ENCODE measurements at regions not wholly inside any gene's neighbourhood (a gene's known extent, or its start where the extent isn't known, plus 50 kb on each side); places are given as distances from the start of the nearest gene placed in this dataset.
"Not testable (repeated sequence)": the region's sequence is repeated elsewhere in the genome, so short reads cannot be mapped to it uniquely, and the experiment has no call there.

DNA sequence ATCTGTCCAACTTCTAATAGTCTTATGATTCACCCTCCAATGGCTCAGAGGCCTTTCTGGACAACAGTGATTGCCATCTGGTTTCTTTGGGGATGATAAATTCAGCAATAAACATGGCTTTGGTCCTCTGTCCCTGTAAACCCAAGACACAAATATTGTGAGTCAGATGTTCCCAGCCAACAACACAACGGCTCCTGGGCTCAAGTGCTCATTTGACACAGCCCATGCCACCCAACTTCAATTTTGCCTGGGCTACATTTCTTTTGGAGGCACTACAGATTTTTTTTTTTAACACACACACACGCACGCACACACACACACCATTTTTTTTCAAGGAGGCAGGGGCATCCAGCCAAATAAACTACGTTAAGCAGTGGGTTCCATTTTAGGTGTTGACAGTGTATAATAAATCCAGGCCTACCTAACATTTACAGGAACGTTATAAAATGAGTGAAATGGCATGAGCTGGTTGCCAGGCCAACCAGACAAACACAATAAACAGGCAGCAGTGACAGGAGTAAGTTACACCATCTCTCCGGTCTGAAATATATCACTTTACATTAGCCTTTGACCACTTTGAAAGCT is 939.9 kb upstream of the SOX9 start:
- DNase-seq = no peak

DNA sequence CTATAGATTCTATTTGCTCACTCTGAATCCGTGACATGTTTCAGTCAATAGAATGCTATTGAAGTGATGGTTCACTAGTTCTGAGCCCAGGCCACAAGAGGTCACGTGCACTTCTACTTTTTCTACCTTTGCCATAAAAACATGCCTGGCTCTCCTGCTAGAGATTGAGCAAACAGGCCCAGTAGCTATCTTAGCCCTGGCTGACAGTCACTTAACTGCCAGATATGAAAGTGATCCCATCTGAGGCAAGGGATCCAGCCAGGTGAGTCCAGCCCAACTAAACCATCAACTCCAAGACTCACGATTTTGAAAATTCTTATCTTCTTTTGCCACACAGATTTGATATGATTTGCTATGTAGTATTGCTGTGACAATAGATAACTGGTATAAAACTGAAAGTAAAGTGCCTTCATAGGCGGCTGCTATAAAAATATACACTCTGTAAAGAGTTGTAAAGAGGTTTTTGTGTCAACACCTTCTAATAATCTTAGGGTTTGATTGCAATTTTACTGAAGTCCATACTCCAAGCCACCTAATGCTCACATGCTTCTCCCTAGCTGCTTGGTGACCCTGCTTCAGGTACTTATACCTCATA is 937.7 kb upstream of the SOX9 start:
- no peak for DNase-seq

DNA sequence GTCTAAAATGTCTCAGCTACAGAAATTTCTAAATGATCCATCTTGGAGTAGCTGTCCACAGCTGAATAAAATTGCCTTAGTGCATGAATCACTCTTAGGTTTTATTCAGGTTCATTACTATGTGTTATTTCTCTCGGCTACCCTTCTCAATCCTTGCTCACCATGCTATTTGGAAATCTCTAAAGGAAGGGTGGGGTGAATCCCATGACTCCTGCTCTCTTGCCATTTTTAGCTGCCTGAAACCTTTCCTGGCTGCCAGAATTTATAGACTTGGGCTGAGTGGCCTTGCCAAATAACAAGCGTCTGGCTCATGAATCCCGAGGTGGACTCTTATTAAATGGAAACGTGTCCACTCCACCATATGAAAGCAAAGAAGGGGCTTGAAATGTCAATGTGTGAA is 936.1 kb upstream of the SOX9 start:
- DNase-seq = no peak

DNA sequence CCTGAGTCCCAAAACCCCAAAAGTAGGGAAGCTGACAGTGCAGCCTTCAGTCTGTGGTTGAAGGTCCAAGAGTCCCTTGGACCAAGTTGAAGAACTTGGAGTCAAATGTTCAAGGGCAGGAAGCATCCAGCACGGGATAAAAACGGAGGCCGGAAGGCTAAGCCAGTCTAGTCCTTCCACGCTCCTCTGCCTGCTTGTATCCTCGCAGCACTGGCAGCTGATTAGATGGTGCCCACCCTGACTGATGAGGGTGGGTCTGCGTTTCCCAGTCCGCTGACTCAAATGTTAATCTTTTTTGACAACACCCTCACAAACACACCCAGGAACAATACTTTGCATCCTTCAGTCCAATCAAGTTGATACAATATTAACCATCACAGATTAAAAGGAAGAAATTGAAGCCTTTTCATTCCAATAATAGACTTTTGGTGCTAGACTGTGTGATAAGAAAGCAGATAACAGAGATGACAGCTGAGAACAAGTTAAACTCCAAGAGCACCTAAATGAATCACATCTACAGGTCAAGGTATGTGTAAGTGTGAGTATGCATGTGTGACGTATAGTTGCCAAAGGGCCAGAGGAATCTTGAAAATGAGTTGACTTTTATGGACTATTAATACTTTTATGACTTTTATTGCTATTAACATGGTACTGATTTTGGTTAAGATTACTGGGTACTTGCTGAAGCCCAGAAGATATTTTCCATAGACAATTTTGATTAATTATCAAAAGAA is 933.5 kb upstream of the SOX9 start:
- DNase-seq = no peak

DNA sequence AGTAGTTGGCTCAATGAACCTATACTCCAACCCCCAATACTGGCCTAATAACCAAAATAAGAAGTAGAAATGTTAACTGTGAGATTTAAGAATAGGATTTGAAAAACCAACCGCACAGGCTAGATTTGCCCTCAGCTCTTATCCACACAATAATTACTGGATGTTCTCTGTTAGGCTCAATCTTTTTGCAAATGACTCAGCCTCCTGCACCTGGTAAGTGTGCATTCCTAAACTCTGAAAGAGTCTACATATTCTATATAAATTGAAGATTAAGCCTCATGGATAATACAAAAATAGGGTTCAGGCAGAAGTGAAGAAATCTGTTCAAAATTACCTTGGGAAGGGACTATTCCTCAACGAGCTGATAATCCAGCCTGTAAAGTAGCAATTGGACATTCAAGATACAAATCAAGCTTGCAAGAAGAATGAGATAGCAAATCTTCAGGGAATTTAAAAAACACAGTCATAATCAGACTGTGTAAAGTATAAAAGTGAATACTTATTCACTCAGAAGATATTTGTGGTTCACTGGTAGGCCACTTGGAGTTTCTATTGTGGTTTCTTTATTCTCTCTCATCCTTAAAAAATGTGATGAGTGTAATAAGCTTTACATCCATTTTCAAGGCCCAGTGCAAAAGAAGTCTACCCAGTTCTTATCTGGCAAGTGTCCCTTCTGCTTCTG is 931.9 kb upstream of the SOX9 start:
- DNase-seq = no peak

DNA sequence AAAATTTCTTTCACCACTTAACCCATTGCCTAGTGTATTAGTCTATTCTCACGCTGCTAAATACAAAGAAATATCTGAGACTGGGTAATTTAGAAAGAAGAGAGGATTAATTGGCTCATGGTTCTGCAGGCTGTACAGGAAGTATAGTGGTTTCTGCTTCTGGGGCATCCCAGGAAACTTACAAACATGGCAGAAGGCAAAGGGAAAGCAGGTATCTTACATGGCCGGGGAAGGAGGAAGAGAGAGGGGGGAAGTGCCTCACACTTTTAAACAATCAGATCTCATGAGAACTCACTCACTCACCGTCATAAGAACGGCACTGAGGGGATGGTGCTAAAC is 931.4 kb upstream of the SOX9 start:
- DNase-seq = no peak

DNA sequence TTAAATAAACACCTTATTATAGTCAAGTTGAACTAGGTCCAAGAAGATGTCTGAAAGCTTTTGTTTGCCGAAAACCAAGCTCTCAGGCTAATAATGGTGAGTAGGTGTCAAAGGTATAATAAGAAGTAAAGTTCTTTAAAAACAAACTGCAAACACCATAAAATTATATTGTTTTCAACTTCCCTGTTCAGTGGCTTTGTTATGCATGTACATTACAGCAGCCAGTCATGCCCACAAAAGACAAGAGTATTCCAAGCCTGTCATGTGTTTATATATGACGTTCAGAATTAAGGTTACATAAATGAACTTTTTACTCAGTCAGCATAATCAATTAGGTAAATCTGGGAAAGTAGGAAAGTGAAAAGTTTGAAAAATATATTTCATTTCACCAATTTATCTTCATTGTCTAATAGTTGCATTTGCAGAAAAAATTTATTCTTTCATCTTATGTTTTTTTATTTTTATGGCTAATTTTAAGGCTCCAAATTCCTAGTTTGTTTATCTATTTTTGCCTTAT is 928.7 kb upstream of the SOX9 start:
- no peak for DNase-seq

DNA sequence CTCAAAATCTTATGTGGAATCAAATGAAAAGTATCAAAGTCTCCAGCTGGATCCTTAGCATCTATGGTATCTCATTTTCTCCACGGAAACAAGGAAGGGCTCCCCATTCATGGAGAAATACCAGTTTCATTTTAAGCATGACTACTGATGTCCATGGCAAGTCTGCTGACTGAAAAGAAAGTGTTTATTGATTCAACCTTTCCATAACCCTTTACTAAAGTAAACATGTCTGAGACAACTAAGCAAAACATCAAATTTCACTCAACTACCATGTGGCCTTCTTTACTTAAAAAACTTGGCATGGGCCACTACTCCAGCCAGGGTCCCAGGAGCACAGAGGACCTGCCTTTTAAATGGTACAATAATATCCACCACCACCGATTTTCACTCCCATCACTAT is 928.0 kb upstream of the SOX9 start:
- no peak for DNase-seq

DNA sequence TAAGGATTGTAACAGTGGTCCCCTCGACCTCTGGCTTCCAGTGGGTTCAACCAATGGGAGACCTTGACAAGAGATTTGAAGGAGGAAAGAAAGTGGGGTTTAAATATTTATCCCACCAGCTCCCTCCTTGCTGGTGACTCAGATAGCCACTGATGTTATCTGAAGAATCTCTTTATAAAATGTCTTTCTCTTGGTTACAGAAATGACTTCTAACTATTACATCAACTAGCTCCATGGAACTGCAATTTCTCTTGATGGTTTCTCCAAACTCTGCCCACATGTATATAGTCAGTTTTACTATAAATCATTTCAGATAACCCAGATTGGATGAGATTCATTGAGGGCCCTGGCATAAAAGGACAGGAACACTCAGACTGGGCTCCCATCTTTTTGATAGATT is 920.2 kb upstream of the SOX9 start:
- no peak for DNase-seq

DNA sequence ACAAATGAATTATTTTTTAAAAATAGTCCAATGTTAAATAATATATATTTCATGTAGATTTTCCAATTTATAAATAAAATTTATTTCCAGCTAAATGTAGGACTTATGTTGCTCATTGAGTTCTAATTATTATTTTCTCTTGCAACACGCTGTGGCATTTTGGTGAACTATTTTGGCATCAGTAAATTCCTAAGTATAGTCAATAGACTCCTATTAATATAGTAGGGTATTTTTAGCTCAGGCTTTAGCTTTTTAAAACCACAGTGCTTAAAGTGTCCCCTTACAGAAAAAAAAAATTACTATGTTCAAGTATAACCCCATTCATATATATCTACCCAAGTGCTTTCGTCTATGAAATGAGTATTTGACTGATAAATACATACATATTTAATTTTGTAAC is 919.2 kb upstream of the SOX9 start:
- DNase-seq = no peak

DNA sequence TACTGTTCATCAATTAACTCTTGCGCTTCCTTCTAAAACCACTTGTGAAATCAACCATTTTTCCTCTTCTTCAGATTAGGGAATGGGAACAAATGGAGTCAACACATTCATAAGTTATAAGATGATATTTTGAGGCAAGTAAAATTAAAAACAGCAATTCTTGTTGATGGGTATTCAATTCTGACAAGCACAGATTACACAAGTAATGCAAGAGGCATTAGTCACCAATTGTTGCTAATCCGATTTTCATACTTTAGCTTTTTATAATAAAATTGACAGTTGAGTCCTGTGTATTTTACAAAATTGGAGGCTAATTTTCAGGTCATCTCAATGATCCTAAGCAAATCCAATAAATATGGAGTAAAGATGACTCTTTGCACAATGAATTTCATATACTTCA is 918.4 kb upstream of the SOX9 start:
- DNase-seq = no peak

DNA sequence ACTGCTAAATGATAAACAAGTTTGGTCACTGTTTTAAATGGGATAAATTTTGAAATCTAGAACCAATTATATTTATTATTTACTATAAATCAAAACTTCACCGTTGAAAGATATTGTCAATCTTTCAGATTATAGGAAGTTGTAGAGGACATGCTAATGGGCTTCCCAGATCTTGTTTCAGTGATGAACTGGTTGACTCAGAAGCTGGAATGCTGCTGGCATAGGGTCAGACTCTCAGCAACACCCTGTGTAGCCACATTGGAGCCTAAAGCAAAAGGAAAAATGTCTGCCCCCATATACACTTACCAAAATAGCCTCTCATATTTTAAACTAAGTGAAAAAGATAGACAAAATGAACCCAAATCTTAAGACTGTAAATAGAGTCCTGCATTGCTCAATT is 916.9 kb upstream of the SOX9 start:
- no peak for DNase-seq

DNA sequence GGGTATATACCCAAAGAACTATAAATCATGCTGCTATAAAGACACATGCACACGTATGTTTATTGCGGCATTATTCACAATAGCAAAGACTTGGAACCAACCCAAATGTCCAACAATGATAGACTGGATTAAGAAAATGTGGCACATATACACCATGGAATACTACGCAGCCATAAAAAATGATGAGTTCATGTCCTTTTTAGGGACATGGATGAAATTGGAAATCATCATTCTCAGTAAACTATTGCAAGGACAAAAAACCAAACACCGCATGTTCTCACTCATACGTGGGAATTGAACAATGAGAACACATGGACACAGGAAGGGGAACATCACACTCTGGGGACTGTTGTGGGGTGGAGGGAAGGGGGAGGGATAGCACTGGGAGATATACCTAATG is 914.9 kb upstream of the SOX9 start:
- not testable (repeated sequence) for DNase-seq

DNA sequence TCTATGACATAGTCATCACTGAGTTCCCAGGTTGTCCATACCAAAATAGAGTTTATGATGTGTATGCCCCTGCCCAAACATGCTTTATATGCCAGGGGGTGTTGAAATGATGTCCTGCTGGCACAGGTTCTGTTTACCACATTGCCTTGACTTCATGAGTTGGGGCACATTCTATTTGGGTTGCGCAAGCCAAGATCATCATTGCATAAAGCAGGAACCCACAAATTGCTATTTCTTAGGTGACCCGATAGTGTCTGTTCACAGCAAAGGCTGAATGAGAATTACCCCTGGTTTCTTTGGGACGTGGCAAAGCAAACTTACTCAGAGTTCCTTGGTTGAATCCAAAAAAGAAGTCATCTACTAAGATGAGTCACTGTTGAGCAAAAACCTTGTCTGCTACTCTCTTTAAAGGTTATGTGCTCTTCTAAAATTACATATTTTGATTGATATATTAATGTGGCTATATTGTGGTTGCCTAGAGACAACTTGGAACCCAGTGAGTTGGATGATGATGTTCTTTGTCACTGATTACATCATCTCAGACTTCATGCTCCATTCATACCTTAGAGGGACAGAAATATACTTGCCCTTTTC is 912.6 kb upstream of the SOX9 start:
- no peak for DNase-seq

DNA sequence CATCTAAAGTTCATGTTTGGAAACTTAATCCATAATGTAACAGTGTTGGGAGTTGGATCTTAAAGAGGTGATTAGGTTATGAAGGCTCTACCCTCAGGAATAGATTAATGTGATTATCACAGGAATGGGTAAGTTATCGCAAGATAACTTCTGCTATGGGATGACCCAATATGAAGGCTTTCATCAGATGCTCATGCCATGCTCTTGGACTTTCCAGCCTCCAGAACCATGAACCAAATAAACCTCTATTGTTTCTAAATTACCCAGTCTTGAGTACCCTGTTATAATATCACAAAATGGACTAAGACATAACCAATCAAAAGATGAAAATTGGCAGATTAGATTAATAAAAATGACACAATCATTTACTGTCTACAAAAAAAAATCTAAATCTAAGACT is 906.9 kb upstream of the SOX9 start:
- DNase-seq = no peak

DNA sequence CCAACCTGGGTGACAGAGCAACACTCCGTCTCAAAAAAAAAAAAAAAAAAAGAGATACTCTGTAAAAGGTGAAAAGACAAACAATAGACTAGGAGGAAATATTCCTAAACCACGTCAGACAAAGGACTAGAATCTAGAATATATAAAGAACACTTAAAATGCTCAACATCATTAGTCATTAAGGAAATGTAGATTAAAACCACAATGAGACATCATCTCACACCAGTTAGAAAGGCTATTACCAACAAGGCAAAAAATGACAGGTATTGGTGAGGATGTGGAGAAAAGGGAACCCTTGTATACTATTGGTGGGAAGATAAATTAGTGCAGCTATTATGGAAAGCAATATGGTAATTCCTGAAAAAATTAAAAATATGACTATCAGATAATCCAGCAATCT is 903.1 kb upstream of the SOX9 start:
- no peak for DNase-seq

DNA sequence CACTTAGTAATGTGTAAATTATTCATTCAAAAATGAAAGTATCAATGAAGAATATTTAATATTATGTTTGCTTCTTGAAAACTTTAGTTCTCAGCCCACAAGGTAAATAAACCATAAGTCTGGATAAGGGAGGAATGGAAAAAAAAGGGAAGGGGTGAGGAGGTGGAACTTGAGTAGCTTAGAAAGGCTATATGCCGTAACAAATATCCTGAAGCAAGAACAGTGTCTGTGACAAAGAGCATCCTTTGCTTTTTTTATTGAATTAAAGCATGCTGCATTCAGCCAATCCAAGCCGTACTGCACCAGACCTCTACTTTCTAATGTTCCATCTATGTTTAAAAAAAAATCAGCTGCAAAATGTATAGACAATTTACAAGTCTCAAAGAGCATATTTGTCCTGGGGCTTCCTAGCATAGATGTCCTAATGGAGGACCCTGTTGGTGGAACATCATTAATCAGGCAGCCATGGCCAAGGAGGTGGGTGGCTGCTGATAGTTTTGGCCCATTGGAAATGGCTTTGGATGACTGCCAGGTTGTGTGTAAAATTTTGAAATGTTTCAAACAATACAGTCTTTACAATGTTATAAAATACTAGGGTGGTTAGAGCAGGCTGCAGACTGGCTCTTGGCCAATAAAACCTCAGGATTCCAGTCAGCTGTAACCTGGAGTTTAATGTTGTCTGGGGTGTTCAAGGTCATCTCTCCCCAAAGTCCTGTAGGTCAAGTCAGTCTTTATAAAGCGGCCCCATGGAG is 895.8 kb upstream of the SOX9 start:
- no peak for DNase-seq

DNA sequence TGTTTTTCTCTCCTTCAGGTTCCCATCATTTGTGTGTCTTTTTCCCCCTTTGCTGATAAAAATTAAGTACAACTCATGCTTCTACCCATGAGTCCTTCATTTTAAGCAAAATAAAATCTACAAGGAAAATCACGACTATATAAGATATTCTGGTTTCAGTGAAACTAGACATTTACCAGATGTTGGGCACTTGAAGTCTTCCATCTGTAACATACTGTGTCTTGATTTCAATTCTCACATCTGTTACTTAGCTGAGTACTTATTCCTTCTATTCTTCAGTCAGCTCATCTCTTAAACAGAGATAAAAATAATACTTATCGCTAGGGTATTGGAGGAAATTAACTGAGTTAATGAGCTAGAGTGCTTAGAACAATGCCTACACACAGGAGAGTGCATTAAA is 893.0 kb upstream of the SOX9 start:
- DNase-seq = no peak

DNA sequence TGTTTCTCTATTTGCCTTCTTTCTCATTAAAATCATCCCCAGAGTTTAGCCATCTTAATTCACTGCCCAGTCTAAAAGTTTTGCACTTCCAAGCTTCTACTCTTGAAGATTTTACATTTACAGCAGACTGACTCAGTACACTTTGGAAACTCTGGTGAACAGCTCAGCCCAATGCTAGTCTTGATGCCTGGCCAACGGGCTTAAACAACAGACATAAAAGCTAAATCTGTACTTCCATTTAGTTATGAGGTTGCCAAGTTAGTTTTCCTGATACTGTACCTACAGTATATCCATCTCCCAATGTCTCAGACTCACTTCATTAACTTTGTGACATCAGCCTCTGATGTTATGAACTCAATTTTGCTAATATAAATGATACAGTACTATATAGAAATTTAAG is 891.8 kb upstream of the SOX9 start:
- no peak for DNase-seq

DNA sequence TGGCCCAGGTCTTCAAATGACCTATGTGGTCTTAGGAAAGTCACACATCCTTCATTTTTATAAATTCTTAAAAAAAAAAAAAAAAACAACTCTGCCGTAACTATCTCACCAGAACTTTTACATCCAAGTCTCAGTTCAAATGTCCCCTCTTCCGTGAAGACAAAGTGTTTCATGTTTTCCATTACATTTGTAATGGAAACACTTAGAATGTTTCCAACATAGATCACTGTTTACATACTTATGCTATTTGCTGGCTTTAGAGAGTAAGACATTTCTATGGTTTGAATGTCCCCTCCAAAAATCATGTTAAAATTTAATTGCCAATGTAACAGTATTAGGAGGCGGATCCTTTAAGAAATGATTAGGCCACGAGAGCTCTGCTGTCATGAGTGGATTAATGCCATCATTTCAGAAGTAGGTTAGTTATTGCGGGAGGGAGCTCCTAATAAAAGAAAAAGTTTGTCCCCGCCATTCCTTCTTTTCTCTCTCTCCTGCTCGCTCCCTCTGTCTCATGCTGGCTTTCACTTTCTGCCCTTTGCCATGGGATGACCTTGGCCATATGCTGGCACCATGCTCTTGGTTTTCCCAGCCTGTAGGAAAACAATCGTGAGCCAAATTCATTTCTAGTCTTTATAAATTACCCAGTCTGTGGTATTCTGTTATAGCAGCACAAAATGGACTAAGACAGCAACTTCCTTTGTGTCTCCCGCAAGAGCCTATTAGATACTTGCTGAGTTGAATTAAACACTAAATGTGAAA is 887.8 kb upstream of the SOX9 start:
- DNase-seq = no peak

DNA sequence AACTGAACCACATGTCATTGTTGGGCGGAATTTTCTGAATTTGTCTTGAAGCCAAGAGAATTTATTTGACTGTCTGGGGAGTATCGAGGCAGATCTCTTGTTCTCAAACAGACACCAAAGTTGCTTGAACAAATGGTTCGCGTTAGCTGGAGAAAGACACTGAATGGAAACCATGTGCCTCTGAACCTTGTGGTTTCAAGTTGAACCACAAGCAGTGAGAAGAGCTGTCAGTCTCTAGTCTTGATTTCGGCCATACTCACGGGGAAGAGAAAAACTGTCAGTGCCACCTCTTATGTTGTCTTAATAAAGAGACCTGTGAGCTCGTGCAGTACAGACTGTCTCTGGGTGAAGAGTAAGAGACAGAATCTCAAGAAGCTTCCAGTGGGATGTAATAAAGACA is 886.5 kb upstream of the SOX9 start:
- DNase-seq = no peak

DNA sequence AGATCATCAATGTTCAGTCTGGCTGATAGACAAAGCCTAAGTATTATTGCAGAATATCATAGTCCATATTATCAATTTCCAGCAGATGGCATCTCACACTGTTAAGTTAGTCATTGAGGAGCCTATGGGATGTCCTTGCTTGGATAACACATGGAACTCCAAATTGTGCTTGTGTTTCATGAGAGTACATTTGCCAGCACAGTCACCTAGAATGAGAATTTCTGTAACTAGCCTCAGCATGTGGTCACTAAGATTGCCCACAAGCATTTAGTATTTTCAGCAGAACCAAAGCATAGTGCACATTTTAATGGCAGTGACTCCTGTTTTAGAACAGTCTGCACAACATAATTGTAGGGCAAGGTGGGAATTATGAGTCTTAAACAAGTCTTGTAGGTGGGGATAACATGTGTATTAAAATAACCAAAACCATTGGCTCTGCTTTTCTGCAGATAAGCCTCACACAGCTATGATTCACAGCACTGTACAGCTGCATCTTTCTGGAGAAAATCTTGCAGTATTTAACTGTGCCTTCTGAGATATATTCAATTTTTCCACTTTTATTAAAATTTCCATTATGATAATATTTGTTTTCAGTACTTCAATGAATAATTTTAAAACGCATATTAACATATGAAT is 882.8 kb upstream of the SOX9 start:
- DNase-seq = no peak
